ENCODE measurements at regions not wholly inside any gene's neighbourhood (a gene's known extent, or its start where the extent isn't known, plus 50 kb on each side); places are given as distances from the start of the nearest gene placed in this dataset.

- peak; percentile 95 for DNase-seq
Measured at GRCh38 chr20:60453388-60454246, 495.4 kb downstream of the CDH26 start.

- no peak for DNase-seq
Measured at GRCh38 chr20:60454491-60454890, 496.3 kb downstream of the CDH26 start.

- no peak for DNase-seq
Measured at GRCh38 chr20:60455272-60455671, 497.0 kb downstream of the CDH26 start.

- no peak for DNase-seq
Measured at GRCh38 chr20:60459212-60459611, 501.0 kb downstream of the CDH26 start.

GRCh38 chr20:60461993-60462392 lies 503.8 kb downstream of the CDH26 start:
- DNase-seq, result no peak

GRCh38 chr20:60463798-60464197 lies 505.6 kb downstream of the CDH26 start:
- DNase-seq, result no peak

- no peak for DNase-seq
Measured at GRCh38 chr20:60465439-60465838, 507.2 kb downstream of the CDH26 start.

- no peak for DNase-seq
Measured at GRCh38 chr20:60465993-60466686, 507.9 kb downstream of the CDH26 start.

- DNase-seq, result no peak
Measured at GRCh38 chr20:60466687-60467022, 508.4 kb downstream of the CDH26 start.

GRCh38 chr20:60467078-60467477 lies 508.9 kb downstream of the CDH26 start:
- no peak for DNase-seq

GRCh38 chr20:60467771-60468170 lies 509.5 kb downstream of the CDH26 start:
- DNase-seq, result no peak

- no peak for DNase-seq
Measured at GRCh38 chr20:60469829-60470228, 511.6 kb downstream of the CDH26 start.

- DNase-seq, result no peak
Measured at GRCh38 chr20:60470366-60470765, 512.1 kb downstream of the CDH26 start.

GRCh38 chr20:60473211-60473610 lies 515.0 kb downstream of the CDH26 start:
- no peak for DNase-seq

GRCh38 chr20:60474385-60474910 lies 516.2 kb downstream of the CDH26 start:
- no peak for DNase-seq

GRCh38 chr20:60476045-60476444 lies 517.8 kb downstream of the CDH26 start:
- DNase-seq, result no peak

GRCh38 chr20:60477958-60478357 lies 519.7 kb downstream of the CDH26 start:
- DNase-seq, result no peak

GRCh38 chr20:60478533-60478932 lies 520.3 kb downstream of the CDH26 start:
- no peak for DNase-seq

GRCh38 chr20:60480950-60481742 lies 522.9 kb downstream of the CDH26 start:
- DNase-seq, result no peak

- DNase-seq, result no peak
Measured at GRCh38 chr20:60481743-60482133, 523.5 kb downstream of the CDH26 start.

- no peak for DNase-seq
Measured at GRCh38 chr20:60482221-60483008, 524.2 kb downstream of the CDH26 start.

GRCh38 chr20:60483371-60483770 lies 525.1 kb downstream of the CDH26 start:
- no peak for DNase-seq

- no peak for DNase-seq
Measured at GRCh38 chr20:60484316-60484715, 526.1 kb downstream of the CDH26 start.
